AG09319 (cell line): ENCODE measurements at regions not wholly inside any gene's neighbourhood (a gene's known extent, or its start where the extent isn't known, plus 50 kb on each side); places are given as distances from the start of the nearest gene placed in this dataset.

Experiments used
- DNase-seq: peaks from one replicate; pipeline ENCODE4 v3.0.0-alpha.2; 2010; ENCODE audit warnings: low read depth; ENCODE audit errors: extremely low read depth
- CTCF ChIP-seq: IDR thresholded peaks from 2 replicates; pipeline ENCODE4 v1.5.1; 2011; ENCODE audit warnings: low read depth, mild to moderate bottlenecking, inconsistent platforms, low read length, moderate library complexity

- no peak for TF ChIP-seq CTCF
- DNase-seq, result no peak
Measured at GRCh38 chr6:103875221-103875620, 984.5 kb downstream of the HACE1 start.

GRCh38 chr6:103874575-103874974, 985.1 kb downstream of the HACE1 start:
- no peak for DNase-seq
- TF ChIP-seq CTCF, result no peak

- no peak for TF ChIP-seq CTCF
- DNase-seq, result no peak
Measured at GRCh38 chr6:103872678-103873077, 987.0 kb downstream of the HACE1 start.

GRCh38 chr6:103872233-103872632, 987.5 kb downstream of the HACE1 start:
- no peak for TF ChIP-seq CTCF

GRCh38 chr6:103870970-103871369, 988.7 kb downstream of the HACE1 start:
- TF ChIP-seq CTCF, result no peak
- DNase-seq, result no peak

More at GRCh38 chr6:103872233-103872632, 987.5 kb downstream of the HACE1 start:
- no peak for DNase-seq

- no peak for DNase-seq
- no peak for TF ChIP-seq CTCF
Measured at GRCh38 chr6:103862297-103862696, 997.4 kb downstream of the HACE1 start.

- no peak for TF ChIP-seq CTCF
- no peak for DNase-seq
Measured at GRCh38 chr6:103858003-103858402, 1001.7 kb downstream of the HACE1 start.
